IMR-90 (cell line): ENCODE measurements at regions not wholly inside any gene's neighbourhood (a gene's known extent, or its start where the extent isn't known, plus 50 kb on each side); places are given as distances from the start of the nearest gene placed in this dataset.

Experiments used
- ATAC-seq: fragments of 200-7000 bp; cut with Tn5 transposase; 2 replicates; pipeline ENCODE4 v1.9.1; 2020; ENCODE audit warnings: low read depth, mild to moderate bottlenecking, moderate library complexity
- BruUV-seq: library from RNA; stranded (reverse); fragments of 400-500 nt; replicated peaks from 2 replicates; lab custom pipeline; 2021; lab: Mats Ljungman, UMichigan
- CTCF ChIA-PET: fragments of 300-600 bp; formaldehyde crosslinking; extraction: SDS; loops from one replicate; lab custom pipeline; 2021; ENCODE audit warnings: antibody characterized with exemption; lab: Yijun Ruan, JAX
- POLR2A ChIA-PET: fragments of 300-600 bp; sonication (Branson Sonifier 250); formaldehyde crosslinking; loops from one replicate; lab custom pipeline; 2022; ENCODE audit warnings: antibody characterized with exemption; ENCODE audit not compliant: unreplicated experiment; lab: Charles Lee
- DNase-seq: peaks from one replicate; pipeline ENCODE4 v3.0.0; 2013
- H2AFZ ChIP-seq: replicated peaks from 2 replicates; pipeline ENCODE3; 2013; ENCODE audit warnings: low read length, mild to moderate bottlenecking; ENCODE audit not compliant: poor library complexity
- H2AK5ac ChIP-seq: 2 replicates; pipeline ENCODE4 v1.6.1; 2013; ENCODE audit warnings: low read depth, low read length, inconsistent platforms
- H2AK9ac ChIP-seq: replicated peaks from 2 replicates; pipeline ENCODE3; 2013; ENCODE audit warnings: mild to moderate bottlenecking, low read depth, low read length, moderate library complexity; ENCODE audit not compliant: poor library complexity
- H2BK120ac ChIP-seq: 2 replicates; pipeline ENCODE4 v1.6.1; 2013; ENCODE audit warnings: low read depth, low read length, inconsistent platforms
- H2BK15ac ChIP-seq: 3 replicates; pipeline ENCODE4 v1.6.1; 2013; ENCODE audit warnings: low read depth, low read length, inconsistent platforms
- H2BK20ac ChIP-seq: 2 replicates; pipeline ENCODE4 v1.6.1; 2013; ENCODE audit warnings: low read depth, mild to moderate bottlenecking, inconsistent platforms, low read length, moderate library complexity
- H2BK5ac ChIP-seq: 2 replicates; pipeline ENCODE4 v1.6.1; 2013; ENCODE audit warnings: mild to moderate bottlenecking, low read depth, low read length, inconsistent platforms; ENCODE audit not compliant: poor library complexity, severe bottlenecking
- H3K14ac ChIP-seq: replicated peaks from 2 replicates; pipeline ENCODE4 v1.6.1; 2013; ENCODE audit warnings: low read depth, low read length, inconsistent platforms
- H3K18ac ChIP-seq: 2 replicates; pipeline ENCODE4 v1.6.1; 2013; ENCODE audit warnings: low read depth, low read length, control low read depth
- H3K23ac ChIP-seq: 2 replicates; pipeline ENCODE4 v1.6.1; 2013; ENCODE audit warnings: low read depth, low read length, inconsistent platforms
- H3K27ac ChIP-seq: 2 replicates; pipeline ENCODE4 v1.5.1; 2013; ENCODE audit warnings: mild to moderate bottlenecking, control low read depth, low read length; ENCODE audit not compliant: insufficient read depth
- H3K27me3 ChIP-seq: 2 replicates; pipeline ENCODE4 v1.6.1; 2013; ENCODE audit warnings: low read length; ENCODE audit not compliant: control insufficient read depth, insufficient read depth
- H3K36me3 ChIP-seq: 2 replicates; pipeline ENCODE4 v1.6.1; 2013; ENCODE audit warnings: low read length, mixed read lengths; ENCODE audit not compliant: control insufficient read depth, insufficient read depth
- H3K4ac ChIP-seq: 2 replicates; pipeline ENCODE4 v1.6.1; 2013; ENCODE audit warnings: low read depth, low read length, inconsistent platforms
- H3K4me1 ChIP-seq: 2 replicates; pipeline ENCODE4 v1.6.1; 2013; ENCODE audit warnings: low read length, mixed read lengths; ENCODE audit not compliant: control insufficient read depth, insufficient read depth
- H3K4me2 ChIP-seq: 2 replicates; pipeline ENCODE4 v1.6.1; 2013; ENCODE audit warnings: low read depth, mild to moderate bottlenecking, control low read depth, low read length, moderate library complexity
- H3K4me3 ChIP-seq: 2 replicates; pipeline ENCODE4 v1.5.1; 2013; ENCODE audit warnings: low read depth, mild to moderate bottlenecking, control low read depth, low read length, moderate library complexity; ENCODE audit not compliant: insufficient read depth
- H3K56ac ChIP-seq: 2 replicates; pipeline ENCODE4 v1.6.1; 2013; ENCODE audit warnings: low read length, inconsistent platforms; ENCODE audit not compliant: insufficient read depth; ENCODE audit errors: extremely low read depth
- H3K79me1 ChIP-seq, 2 experiments: 2 replicates each; pipeline ENCODE4 v1.6.1; 2013; ENCODE audit warnings: low read length in 2 of 2, inconsistent platforms in 1 of 2, low read depth in 1 of 2
- H3K9ac ChIP-seq: 2 replicates; pipeline ENCODE4 v1.6.1; 2013; ENCODE audit warnings: low read depth, low read length, control low read depth
- H3K9me1 ChIP-seq: 2 replicates; pipeline ENCODE4 v1.6.1; 2013; ENCODE audit warnings: low read length, inconsistent platforms; ENCODE audit not compliant: insufficient read depth
- H3K9me3 ChIP-seq: 2 replicates; pipeline ENCODE4 v1.6.1; 2013; ENCODE audit warnings: low read length; ENCODE audit not compliant: control insufficient read depth, insufficient read depth
- H4K20me1 ChIP-seq: 2 replicates; pipeline ENCODE4 v1.6.1; 2013; ENCODE audit warnings: low read length, inconsistent platforms; ENCODE audit not compliant: insufficient read depth
- H4K5ac ChIP-seq: 2 replicates; pipeline ENCODE4 v1.6.1; 2013; ENCODE audit warnings: mild to moderate bottlenecking, low read depth, low read length, control low read depth
- H4K8ac ChIP-seq, 2 experiments: 2 replicates each; pipeline ENCODE4 v1.6.1; 2013; ENCODE audit warnings: low read depth in 2 of 2, low read length in 2 of 2, control low read depth in 1 of 2, inconsistent platforms in 1 of 2
- H4K91ac ChIP-seq: 2 replicates; pipeline ENCODE4 v1.6.1; 2013; ENCODE audit warnings: low read depth, low read length, inconsistent platforms; ENCODE audit not compliant: insufficient read depth
- BHLHE40 ChIP-seq: fragments of 150-350 bp; IDR thresholded peaks from 2 replicates; pipeline ENCODE4 v1.6.1; 2016; ENCODE audit warnings: mild to moderate bottlenecking, low read depth, low read length
- CEBPB ChIP-seq: IDR thresholded peaks from 2 replicates; pipeline ENCODE4 v1.6.1; 2012; ENCODE audit warnings: low read depth, low read length, improper control_type of control experiment
- CHD1 ChIP-seq: IDR thresholded peaks from 2 replicates; pipeline ENCODE4 v1.6.1; 2012; ENCODE audit warnings: low read depth, low read length, improper control_type of control experiment
- CTCF ChIP-seq: conservative IDR thresholded peaks from 2 replicates; pipeline ENCODE4 v1.5.1; 2012; ENCODE audit warnings: mild to moderate bottlenecking, low read depth, low read length, improper control_type of control experiment
- ELK1 ChIP-seq: fragments of 150-350 bp; IDR thresholded peaks from 2 replicates; pipeline ENCODE4 v1.6.1; 2016; ENCODE audit warnings: low read depth, mild to moderate bottlenecking, low read length, moderate library complexity, borderline replicate concordance
- FOS ChIP-seq: fragments of 150-350 bp; IDR thresholded peaks from 2 replicates; pipeline ENCODE4 v1.6.1; 2016; ENCODE audit warnings: low read depth, low read length
- MAFK ChIP-seq: IDR thresholded peaks from 2 replicates; pipeline ENCODE4 v1.6.1; 2012; ENCODE audit warnings: low read depth, low read length, improper control_type of control experiment
- MAZ ChIP-seq: IDR thresholded peaks from 2 replicates; pipeline ENCODE4 v1.6.1; 2012; ENCODE audit warnings: low read depth, mild to moderate bottlenecking, low read length, improper control_type of control experiment, moderate library complexity, borderline replicate concordance
- MXI1 ChIP-seq: IDR thresholded peaks from 2 replicates; pipeline ENCODE4 v1.6.1; 2012; ENCODE audit warnings: low read depth, mild to moderate bottlenecking, low read length, moderate library complexity, borderline replicate concordance
- NFE2L2 ChIP-seq: fragments of 150-350 bp; IDR thresholded peaks from 2 replicates; pipeline ENCODE4 v1.6.1; 2016; ENCODE audit warnings: low read depth, mild to moderate bottlenecking, low read length
- POLR2A ChIP-seq: IDR thresholded peaks from 2 replicates; pipeline ENCODE4 v1.6.1; 2012; ENCODE audit warnings: mild to moderate bottlenecking, low read depth, low read length
- RAD21 ChIP-seq: IDR thresholded peaks from 2 replicates; pipeline ENCODE4 v1.6.1; 2012; ENCODE audit warnings: low read length, improper control_type of control experiment
- RCOR1 ChIP-seq: IDR thresholded peaks from 2 replicates; pipeline ENCODE4 v1.6.1; 2012; ENCODE audit warnings: mild to moderate bottlenecking, low read length, improper control_type of control experiment; ENCODE audit not compliant: insufficient replicate concordance
- RFX5 ChIP-seq: IDR thresholded peaks from 2 replicates; pipeline ENCODE4 v1.8.0; 2012; ENCODE audit warnings: low read depth, mild to moderate bottlenecking, low read length, moderate library complexity
- SMC3 ChIP-seq: fragments of 150-350 bp; IDR thresholded peaks from 2 replicates; pipeline ENCODE4 v1.6.1; 2016; ENCODE audit warnings: low read depth, mild to moderate bottlenecking, antibody characterized with exemption, low read length, moderate library complexity
- WGBS, 2 experiments: methylation state at CpG; one replicate each; pipeline versions ENCODE4 v1.1.5 to v1.1.7; 2013; ENCODE audit warnings: missing lambda C conversion rate in 2 of 2; ENCODE audit not compliant: insufficient read length in 1 of 2; ENCODE audit errors: extremely low coverage in 2 of 2; 5-methylcytosine and 5-hydroxymethylcytosine counted together
- dilution Hi-C: fragments of 300-500 bp; cut with HindIII; formaldehyde crosslinking; loops from one replicate; pipeline ENCODE4 v1.14.3; 2018; ENCODE audit warnings: low sequenced_read_pairs; ENCODE audit not compliant: unreplicated experiment
- in situ Hi-C: fragments of 300-500 bp; cut with MboI; formaldehyde crosslinking; loops from 3 replicates; pipeline ENCODE4 v1.14.3; 2019; ENCODE audit warnings: low sequenced_read_pairs, inconsistent platforms, mixed read lengths
- intact Hi-C: fragments of 100-400 bp; cut with micrococcal nuclease; formaldehyde crosslinking; loops from 2 replicates; pipeline ENCODE4 v1.10.0; 2022
- TF ChIP-seq, protein P1 (sequence below): fragments of 150-350 bp; IDR thresholded peaks from 2 replicates; pipeline ENCODE4 v1.6.1; 2017; ENCODE audit warnings: mild to moderate bottlenecking, antibody characterized with exemption, low read length, low read depth

DNA sequence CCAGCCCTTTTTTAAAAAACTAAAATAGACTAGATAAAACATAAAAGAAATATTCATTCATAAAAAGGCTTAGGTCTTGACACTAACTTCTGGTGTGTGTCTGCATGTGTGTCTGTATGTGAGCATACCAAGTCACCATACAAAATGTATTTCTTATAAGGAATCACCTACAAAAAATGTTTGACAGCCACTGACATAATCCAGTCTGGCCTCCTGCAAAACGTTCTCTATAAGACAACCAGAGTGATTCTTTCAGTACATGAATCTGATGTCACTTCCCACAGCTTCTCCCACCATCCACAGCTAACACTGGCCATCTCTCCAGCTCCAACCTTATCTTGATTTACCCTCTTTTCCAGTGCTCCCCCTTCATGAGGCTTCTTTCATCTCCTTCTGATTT is 192.3 kb downstream of the TLE1 start:
- no peak overlapping the region for H3K27ac ChIP-seq
- H4K20me1 ChIP-seq: no peaks in the 10 kb centered on the region
- no peak overlapping the region for H3K4me3 ChIP-seq
- no peaks in the 10 kb centered on the region for H3K36me3 ChIP-seq
- peak overlapping the region; percentile 22; the same call in 1 of the 2 replicates for H2BK20ac ChIP-seq
- no peak overlapping the region for H3K9ac ChIP-seq
- no peak overlapping the region; the same call in 1 of the 2 replicates for H3K14ac ChIP-seq
- no peak overlapping the region for H2BK5ac ChIP-seq
- 0 out of 2 replicates have a peak overlapping the region, but pooled peaks have one; percentile 26 for H2BK120ac ChIP-seq
- dilution Hi-C loops: no loop called here
- H3K56ac ChIP-seq: no peak overlapping the region
- no peak overlapping the region for H4K8ac ChIP-seq
- no TSS peak for BruUV-seq
- in situ Hi-C loops: loop anchor here (10.0 kb wide), 1 partner anchor 188 kb away; the partner anchor contains the start of gene TLE1
- H2AK9ac ChIP-seq: no peak overlapping the region
- WGBS, 2 experiments: 0% methylated on average over 1 of the region's 1 CpG; no CpG with 5 or more reads in 1 of the 2 experiments
- peaks cover 13% of the 10 kb centered on the region for H3K4me1 ChIP-seq
- ChIA-PET CTCF (no interaction called here), POLR2A (no interaction called here)
- ATAC-seq: no peak
- no peak overlapping the region for H3K4me2 ChIP-seq
- 0 out of 2 replicates have a peak overlapping the region, but pooled peaks have one; percentile 42 for H2AK5ac ChIP-seq
- no peak overlapping the region for H3K18ac ChIP-seq
- TF ChIP-seq MXI1 (no peak), ELK1 (no peak), RAD21 (no peak), POLR2A (no peak), RFX5 (no peak), FOS (no peak), CHD1 (no peak), NFE2L2 (no peak), CTCF (no peak), BHLHE40 (no peak), MAZ (no peak), SMC3 (no peak), MAFK (no peak), RCOR1 (no peak), CEBPB (no peak)
- TF ChIP-seq, protein P1, sequence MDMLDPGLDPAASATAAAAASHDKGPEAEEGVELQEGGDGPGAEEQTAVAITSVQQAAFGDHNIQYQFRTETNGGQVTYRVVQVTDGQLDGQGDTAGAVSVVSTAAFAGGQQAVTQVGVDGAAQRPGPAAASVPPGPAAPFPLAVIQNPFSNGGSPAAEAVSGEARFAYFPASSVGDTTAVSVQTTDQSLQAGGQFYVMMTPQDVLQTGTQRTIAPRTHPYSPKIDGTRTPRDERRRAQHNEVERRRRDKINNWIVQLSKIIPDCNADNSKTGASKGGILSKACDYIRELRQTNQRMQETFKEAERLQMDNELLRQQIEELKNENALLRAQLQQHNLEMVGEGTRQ: no peak
- intact Hi-C loops: no loop called here
- no peaks in the 10 kb centered on the region for H3K9me3 ChIP-seq
- H4K5ac ChIP-seq: no peak overlapping the region
- peak overlapping the region; percentile 31; the same call in 1 of the 2 replicates for H3K23ac ChIP-seq
- peak; percentile 56 for DNase-seq
- H3K9me1 ChIP-seq: peaks cover 5% of the 10 kb centered on the region
- no peak overlapping the region for H3K4ac ChIP-seq
- H4K91ac ChIP-seq: no peak overlapping the region
- H2AFZ ChIP-seq: no peak overlapping the region
- H3K27me3 ChIP-seq: no peaks in the 10 kb centered on the region; the same call in none of the 2 replicates
- no peak overlapping the region; the same call in 2 of the 3 replicates for H2BK15ac ChIP-seq
- H3K79me1 ChIP-seq: no peaks in the 10 kb centered on the region
